GM04503 (cell line): ENCODE measurements at regions not wholly inside any gene's neighbourhood (a gene's known extent, or its start where the extent isn't known, plus 50 kb on each side); places are given as distances from the start of the nearest gene placed in this dataset.
"Not testable (repeated sequence)": the region's sequence is repeated elsewhere in the genome, so short reads cannot be mapped to it uniquely, and the experiment has no call there.

Experiments used
- DNase-seq: peaks from one replicate; pipeline ENCODE4 v3.0.0-alpha.2; 2012; ENCODE audit warnings: low read depth

DNA sequence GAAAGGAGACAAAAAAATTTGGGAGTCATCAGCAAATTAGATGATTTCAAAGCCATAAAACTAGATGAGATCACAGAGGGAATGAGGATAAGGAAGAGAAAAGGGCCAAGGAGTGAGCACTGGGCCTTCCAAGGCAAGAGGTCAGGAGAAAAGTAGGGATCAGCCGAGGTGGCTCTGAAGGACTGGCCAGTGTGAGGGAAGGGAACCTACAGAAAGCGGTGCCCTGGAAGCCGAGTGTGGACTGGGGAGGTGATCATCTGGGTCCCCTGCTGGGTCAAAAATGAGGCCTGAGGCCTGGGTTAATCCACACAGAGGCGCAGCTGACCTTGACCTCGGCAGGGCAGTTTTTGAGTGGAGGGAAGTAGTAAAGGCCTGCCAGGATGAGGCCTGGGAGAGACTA is 133.8 kb downstream of the SMIM20 start:
- DNase-seq, result no peak

DNA sequence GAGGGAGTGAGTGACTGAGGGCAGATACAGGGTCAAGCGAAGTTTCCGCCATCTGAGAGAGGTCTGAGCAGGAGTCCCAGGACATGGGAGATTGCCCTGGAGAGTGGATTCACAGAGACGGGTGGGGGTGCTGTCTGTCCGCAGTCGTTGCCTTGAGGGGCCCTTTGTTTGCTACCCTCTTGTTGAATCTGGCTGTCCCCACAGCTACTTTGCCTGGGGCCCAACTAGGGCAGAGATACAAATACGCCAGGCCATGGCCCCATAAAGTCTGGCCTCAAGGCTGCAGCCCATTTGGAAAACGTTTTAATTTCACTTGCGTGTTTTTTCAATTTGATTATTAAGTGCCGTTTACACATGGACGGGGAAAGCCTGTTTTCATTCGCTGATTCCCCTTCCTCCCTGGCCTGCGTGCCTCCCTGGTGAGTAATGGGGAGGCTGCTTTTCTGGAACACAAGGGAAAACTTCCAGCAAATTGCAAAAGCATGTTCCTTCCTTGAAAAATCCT is 134.4 kb downstream of the SMIM20 start:
- DNase-seq, result peak; percentile 87

DNA sequence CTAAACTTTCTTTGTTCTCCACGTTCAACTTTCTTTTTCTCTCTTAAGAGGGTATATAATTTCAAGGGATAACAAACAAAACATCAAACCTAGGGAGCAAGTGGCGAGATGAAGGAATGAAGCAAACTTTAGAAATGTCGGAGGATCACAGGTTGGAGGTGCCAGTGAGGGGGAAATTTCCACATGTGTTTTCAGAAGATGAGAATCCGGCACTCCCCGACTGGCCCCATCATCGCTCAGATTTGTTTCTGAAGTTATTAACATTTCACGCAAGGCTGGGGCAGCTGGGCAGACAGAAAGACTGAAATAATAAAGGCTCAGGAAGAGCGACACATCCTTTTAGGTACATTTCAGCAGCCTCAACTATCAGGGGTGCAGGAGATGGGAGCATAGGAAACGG is 134.9 kb downstream of the SMIM20 start:
- no peak for DNase-seq

DNA sequence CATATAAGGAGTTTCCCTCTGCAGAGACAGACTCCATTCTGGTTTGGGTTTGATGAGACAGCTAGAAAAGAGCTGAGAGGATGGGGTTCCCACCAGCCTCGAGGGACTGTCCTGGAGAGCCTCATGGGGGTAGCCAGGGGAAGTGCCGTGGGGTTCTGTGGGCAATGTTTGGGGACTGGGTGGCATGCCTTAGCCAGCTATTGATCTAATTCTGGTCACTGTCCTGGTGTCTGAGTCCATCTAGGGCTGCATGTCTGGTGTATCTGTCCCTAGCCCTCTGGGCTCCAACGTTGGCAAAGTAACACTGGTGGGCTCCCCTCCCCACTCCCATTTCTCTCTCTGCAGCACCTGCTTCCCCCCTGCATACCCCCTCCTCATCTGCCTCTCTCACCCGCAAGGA is 135.4 kb downstream of the SMIM20 start:
- DNase-seq, result no peak

DNA sequence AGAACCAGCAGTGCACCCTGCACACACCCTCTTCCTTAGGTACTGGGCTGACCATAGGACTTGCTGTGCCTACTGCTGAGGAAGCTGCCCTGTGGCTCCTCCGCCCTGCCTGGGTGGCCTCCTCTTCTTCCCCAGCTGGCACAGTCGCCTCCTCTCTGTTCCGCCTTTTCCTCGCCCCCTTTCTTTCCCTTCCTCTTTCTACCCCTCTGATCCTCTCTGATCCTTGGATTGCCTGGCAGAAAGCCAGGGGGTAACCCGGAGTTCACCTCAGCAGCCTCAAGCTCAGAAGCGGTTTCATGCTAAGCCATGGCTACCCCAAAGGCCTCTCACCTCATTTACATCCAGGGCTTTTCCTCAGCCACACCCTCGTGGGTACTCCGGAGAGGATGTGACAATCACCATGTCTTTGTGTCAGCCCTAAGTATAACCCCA is 136.2 kb downstream of the SMIM20 start:
- no peak for DNase-seq

DNA sequence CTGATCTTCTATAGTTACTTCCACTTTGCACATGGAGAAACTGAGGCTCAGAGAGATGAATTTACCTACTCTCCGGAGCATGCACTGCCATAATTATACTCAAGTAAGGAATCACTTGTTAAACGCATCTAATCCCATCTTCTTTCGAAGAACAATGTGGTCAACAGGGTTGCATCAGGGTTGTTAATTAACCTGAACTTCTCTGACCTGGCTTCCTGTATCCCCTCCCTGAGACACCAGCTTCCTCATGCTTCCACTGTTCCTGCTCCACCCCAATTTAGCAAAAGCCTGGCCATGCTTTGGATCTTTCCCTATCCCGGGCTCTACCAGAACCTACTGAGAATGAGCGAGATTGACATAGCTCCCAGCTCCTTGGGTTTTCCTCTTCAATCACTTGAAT is 136.7 kb downstream of the SMIM20 start:
- no peak for DNase-seq

DNA sequence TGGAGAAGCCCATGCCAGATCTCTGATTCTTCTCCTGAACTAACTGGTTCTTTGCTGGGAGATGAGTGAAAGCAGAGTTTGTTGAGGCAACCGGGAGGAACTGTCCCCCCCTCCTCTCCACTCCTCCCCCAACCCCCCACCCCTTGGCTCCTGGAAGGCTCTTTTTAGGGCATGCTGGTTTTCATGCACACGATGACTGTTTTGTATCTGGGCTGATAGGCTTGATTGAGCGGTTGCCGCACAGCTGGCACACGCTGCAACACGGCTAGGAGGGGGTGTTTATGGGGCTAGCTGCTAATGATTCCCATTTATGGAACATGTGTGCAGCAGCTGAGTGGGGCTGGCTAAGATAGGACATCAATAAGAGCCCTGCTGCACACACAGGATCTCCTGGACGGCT is 137.2 kb downstream of the SMIM20 start:
- no peak for DNase-seq

DNA sequence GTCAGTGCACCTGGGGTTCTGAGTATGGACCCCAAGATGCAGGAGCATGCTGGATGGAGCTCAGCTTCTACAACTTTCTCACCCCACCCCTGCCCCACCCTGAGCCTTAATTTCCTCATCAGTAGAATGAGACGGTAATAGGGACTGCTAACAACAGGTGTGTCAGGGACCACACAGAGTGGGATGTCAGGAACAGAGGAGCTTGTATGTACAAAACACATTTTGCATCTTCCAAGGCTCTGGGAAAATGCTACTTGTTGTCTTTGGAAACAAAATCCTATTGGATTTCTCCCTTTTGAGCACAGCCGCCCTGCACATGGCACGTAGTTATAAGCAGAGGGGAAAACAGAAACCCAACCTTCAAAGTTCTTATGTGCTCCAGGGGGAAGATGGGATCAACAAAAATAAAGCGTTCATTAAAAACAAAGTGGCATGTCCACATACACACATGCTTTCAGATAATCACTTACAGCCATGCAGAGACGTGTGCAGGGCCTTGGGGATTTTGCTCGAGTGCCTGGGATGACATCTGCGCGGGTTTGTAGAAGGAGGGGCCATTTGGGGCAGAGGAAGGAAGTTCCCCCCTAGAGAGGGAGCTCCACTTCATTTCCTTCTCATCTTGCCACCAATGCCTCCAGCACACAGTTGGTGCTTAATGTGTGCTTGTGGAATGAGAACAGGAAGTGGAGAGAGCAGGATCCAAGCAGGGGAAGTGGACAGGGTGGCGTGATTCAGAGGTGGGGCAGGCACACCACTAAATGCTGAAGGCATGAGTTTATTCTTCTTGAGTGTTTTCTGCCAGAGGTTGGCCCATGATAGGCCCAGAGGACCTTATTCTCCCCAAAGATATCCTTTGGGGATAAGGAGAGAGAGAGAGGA is 138.9 kb downstream of the SMIM20 start:
- DNase-seq, result no peak

DNA sequence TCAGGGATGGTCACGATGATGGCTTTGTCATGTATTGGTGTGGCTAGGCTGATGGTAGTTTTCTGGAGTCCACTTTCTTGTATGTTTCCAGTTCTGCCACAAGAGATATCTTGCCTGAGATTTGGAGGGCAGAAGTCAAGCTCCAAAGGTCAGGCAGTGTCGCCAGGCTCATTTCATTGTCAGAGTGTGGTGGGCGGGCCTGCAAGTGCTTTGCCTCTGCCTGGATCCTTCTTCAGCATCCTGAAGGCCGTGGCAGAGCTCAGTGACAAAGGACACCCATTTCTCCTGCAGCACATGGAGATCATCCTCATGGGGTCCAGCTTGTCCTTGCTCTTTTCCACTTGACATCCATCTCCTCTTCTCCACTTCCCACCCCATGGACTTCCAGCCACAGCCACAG is 139.7 kb downstream of the SMIM20 start:
- no peak for DNase-seq

DNA sequence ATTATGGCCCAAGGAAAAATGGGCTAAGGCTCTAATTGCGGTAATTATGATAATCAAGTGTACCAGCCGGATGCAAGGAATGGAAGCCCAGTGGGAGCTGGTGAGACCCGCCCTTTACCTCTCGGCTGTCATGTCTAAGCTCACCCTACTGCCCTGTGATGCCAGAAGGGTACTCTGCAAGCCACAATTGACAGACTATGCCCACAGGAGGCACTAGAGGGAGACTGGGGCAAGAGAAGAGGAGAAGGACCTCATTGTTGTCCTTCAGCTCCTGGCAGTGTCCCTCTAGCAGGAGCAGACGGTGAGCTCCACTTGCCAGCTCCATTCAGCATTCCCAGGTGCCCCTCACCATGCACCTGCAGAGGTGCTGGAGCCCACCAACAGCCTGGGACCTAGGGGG is 141.8 kb downstream of the SMIM20 start:
- no peak for DNase-seq

DNA sequence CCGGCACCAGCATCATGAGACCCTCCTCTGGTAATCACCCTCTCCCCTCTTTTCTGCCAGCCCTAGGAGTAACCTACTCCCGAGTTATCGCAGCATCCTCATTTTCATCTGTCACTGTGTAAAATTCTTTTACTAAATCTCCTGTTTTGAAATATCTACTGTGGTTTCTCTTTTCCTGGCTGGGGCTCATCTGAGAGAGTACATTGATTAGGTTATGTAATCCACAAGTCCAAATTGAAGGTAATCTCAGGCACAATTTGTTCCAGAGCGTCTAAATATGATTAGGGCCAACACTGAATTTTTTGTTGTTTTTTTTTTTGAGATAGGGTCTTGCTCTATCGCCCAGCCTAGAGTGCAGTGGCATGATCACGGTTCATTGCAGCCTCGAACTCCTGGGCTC is 142.4 kb downstream of the SMIM20 start:
- DNase-seq, result no peak

DNA sequence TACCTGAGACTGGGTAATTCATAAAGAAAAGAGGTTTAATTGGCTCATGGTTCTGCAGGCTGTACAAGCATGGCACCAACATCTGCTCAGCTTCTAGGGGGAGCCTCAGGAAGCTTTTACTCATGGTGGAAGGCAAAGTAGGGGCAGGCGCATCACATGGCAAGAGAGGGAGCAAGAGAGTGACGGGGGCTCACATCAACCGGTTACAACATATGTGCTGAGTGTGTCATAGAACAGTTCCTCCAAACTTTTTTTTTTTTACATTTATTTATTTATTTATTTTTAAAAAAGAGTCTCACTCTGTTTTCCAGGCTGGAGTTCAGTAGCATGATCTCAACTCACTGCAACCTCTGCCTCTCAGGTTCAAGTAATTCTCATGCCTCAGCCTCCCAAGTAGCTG is 143.8 kb downstream of the SMIM20 start:
- DNase-seq, result not testable (repeated sequence)

DNA sequence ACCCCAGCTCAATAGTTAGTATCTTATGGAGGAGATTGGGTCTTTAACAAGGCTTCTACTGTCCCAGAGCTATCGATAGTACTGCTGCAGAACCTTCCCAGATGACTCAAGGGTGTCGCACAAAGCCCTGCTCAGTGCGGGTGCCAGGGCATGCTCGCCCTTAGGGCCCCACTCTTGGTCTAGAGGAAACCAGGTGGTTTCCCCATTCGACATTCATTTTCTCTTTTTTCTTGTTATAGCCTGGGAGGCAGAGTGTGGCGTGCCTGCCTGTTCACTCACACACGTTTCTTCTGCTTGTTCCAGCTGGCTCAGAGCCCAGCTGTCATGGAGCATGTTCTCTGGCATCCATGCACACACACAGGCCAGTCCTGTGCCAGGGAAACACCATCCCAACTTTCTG is 144.5 kb downstream of the SMIM20 start:
- DNase-seq, result no peak

DNA sequence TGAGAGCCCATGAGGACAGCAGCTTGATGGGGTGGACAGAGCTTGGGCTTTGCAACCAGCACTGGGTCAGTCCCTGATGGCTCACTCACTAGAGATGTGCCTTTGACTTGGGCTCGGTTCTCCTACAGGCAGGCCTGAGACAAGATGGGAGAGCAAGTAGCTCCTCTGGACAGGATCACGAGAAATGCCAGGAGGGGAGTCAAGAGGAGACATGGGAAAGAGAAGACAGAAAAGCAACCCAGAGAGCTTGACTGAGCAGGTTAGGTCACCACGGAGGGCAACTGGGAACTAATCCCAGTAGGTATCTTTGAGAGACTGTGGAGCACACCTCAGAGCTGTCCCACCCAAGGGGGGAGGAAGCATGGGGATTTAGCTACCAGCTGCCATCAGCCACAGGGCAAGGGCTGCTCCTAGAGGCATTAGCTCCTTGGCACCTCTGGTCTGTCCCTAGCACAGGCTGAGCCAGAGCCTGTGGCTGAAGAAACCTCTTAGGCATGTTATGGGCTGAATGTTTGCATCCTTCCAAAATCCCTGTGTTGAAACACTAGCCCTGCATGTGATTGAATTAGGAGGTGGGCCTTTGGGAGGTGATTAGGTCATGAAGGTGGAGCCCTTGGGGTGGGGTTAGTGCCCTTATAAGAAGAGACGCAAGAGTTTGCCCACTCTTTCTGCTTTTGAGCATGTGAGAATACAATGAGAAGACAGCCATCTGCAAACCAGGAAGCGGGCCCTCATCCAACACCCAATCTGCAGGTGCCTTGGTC is 145.6 kb downstream of the SMIM20 start:
- DNase-seq, result no peak

DNA sequence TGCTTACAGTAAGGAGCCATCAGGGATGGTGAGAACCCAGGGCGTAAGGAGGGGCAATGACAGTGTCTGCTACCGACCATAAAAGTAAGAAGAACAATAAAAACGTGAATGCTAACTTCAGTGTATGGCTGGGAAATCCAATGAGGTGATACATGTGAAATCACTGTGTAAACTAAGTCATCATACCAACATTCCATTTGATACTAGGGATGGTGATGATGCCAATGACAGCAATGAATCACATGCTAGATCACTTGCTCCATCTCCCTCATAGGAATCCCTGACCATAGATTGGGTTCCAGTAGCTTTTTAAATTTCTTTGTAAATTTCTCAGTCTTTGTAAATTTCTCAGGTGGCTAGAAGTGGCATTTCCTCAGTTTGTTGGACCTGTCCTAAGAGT is 146.3 kb downstream of the SMIM20 start:
- no peak for DNase-seq

DNA sequence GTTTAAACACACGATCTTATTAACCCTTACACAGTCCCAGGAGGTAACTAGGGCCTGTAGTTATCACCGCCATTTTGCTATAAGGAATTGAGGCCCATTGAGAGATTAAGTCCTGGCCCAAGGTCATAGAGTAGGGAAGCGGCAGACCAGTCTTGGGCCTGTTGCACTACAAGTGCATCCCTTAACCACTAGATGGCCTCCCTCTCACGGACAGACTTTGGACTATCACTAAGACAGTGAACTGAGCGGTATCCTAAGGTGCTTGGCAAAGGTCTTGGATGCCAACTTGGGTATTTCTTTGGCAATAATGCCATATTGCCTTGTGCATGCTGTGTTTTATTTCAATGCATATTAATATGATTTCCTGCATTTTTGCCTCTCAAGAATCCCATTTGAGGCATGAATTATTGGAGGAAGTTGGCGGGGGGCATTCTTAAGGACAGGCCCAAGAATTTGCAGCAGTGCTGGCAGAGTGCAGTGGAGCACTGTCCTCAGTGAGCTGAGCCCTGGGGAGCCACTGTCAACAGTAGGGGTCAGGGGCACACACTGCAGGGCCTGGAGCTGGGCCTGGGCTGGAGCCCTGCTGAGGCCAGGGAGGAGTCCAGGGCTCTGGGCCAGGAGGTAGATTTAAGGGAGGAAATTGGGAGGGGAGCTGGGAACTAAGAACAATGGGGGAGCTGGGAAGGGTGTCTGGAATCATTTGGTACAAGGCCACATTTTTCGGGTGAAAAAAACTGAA is 147.4 kb downstream of the SMIM20 start:
- DNase-seq, result no peak

DNA sequence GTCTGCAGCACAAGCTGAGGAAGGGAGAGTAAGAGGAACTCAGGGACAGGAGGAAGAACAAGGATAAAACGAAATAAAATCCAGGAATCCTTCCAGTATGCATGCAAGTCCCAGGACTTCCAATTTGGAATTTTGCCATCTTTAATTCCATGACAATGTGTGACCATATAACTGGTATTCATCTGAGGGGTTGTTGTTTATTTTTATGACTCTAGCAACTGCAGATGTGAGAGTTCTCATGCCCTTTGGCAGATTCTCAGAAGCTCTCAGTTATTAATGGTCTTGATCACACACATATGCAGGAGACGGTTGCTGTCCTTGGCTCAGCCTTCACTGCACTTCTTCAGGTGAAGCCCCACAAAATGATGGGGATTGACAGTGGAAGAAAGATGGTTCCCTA is 148.2 kb downstream of the SMIM20 start:
- DNase-seq, result peak; percentile 66

DNA sequence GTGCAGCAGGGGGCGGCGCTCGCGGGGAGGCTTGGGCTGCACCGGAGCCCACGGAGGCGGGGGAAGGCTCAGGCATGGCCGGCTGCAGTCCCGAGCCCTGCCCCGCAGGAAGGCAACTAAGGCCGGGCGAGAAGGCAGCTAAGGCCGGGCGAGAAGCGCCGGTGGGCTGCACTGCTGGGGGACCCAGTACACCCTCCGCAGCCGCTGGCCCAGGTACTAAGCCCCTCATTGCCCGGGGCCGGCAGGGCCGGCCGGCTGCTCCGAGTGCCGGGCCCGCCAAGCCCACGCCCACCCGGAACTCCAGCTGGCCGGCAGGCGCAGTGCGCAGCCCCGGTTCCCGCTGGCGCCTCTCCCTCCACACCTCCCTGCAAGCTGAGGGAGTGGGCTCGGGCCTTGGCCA is 150.0 kb downstream of the SMIM20 start:
- DNase-seq, result not testable (repeated sequence)

DNA sequence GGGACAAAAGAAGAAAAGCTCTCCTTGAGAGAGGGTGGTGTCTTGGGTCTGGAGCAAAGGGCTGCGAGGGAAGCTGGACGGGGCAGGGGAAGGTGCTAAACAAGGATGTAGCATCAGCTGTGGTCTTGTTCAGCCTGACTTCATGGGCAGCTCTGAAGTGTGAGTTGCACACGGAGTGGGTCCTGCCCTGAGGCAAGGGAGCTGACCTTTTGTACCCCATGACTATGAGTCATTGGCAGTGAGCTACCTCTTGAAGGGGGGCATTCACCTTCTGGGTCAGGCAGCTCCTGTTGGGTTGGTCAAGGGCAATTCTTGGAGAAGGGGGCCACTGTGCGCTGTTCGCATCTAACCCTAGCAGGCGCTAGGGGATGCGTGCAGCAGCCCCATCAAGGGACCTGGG is 151.8 kb downstream of the SMIM20 start:
- DNase-seq, result no peak

DNA sequence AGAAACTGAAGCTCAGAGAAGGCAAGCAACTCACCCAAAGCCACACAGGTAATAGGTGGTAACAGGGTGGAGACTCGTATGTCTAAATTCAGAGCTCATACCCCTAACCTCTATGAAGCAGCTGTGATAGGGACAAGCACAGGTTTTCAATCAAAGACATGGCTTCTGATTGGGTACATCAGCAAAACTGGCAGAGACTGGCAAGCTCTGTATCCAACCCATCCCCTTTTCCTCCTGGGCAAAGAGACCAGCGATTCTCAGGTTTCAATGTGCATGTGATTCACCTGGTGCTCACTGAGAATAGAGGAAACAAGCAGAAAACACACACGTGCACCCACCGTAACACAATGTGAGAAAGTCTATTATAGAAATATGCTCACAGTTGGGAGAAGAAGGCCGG is 153.0 kb downstream of the SMIM20 start:
- DNase-seq, result no peak

DNA sequence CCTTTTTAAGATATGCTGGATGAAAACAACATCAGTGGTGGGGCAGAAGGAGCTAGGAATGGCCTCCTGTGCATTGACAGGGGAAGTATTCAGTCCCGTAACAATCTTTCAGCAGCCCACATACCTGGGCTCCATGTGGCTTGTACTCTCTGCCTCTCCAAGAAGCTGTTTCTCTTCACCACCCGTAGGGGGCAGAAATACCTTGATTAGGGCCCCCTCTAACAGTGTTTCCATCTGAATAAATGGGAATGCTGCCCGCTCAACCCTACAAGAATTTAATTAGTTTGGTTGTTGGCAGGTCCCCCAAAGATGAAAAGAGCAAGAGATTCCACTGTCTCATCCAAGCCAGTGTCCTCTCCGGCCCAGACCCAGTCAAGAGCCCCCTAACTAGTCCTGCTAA is 155.2 kb downstream of the SMIM20 start:
- DNase-seq, result no peak

DNA sequence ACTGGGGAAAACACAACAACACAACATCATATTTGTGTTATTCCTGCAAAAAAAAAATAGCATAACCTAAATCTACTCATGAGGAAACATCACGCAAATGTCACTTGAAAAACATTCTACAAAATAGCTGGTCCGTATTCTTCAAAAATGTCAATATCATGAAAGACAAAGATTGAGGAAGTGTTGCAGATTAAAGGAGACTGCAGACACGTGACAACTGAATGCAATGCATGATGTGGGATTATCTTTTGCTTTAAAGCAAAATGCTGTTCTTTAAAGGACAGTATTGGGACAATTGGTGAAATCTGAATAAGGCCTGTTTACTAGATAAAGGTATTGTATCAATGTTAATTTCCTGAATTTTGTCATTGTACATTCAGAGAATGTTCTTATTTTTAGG is 157.7 kb downstream of the SMIM20 start:
- no peak for DNase-seq
